Spleen (tissue), 11 donors: ENCODE measurements at regions not wholly inside any gene's neighbourhood (a gene's known extent, or its start where the extent isn't known, plus 50 kb on each side); places are given as distances from the start of the nearest gene placed in this dataset.

Experiments
- DNase-seq: peaks from one replicate; pipeline ENCODE4 v3.0.0-alpha.2; 2020
- H3K27ac ChIP-seq, 8 donors: fragments of 200-600 bp; sonication (generic) in 7 of 8; 1 replicate in 4 of 8; 2 replicates in 4 of 8; pipeline versions ENCODE4 v1.5.0 to v1.8.0; 2016 to 2021; ENCODE audit warnings: inconsistent platforms in 4 of 8, mild to moderate bottlenecking in 4 of 8, moderate library complexity in 1 of 8
- H3K27me3 ChIP-seq, 7 donors: fragments of 200-600 bp; sonication (generic) in 6 of 7; replicated peaks in 1 of 7; 1 replicate in 4 of 7; 2 replicates in 3 of 7; pipeline versions ENCODE4 v1.5.0 to v1.8.0; 2016 to 2021; ENCODE audit warnings: inconsistent platforms in 3 of 7, mild to moderate bottlenecking in 1 of 7
- H3K36me3 ChIP-seq, 6 donors: fragments of 200-600 bp; sonication (generic) in 5 of 6; 1 replicate in 4 of 6; 2 replicates in 2 of 6; pipeline versions ENCODE4 v1.5.0 to v1.8.0; 2016 to 2021; ENCODE audit warnings: inconsistent platforms in 2 of 6
- H3K4me1 ChIP-seq, 6 donors: fragments of 200-600 bp; sonication (generic) in 5 of 6; 1 replicate in 3 of 6; 2 replicates in 3 of 6; pipeline versions ENCODE4 v1.5.0 to v1.8.0; 2016 to 2021; ENCODE audit warnings: inconsistent platforms in 3 of 6
- H3K4me3 ChIP-seq, 8 donors: fragments of 200-600 bp; sonication (generic) in 7 of 8; 1 replicate in 4 of 8; 2 replicates in 4 of 8; pipeline versions ENCODE4 v1.5.0 to v1.8.0; 2016 to 2021; ENCODE audit warnings: inconsistent platforms in 4 of 8, mild to moderate bottlenecking in 4 of 8, moderate library complexity in 2 of 8
- H3K9me3 ChIP-seq, 8 donors: fragments of 200-600 bp; sonication (generic) in 7 of 8; 1 replicate in 4 of 8; 2 replicates in 4 of 8; pipeline versions ENCODE4 v1.5.0 to v1.8.0; 2016 to 2021; ENCODE audit warnings: inconsistent platforms in 4 of 8
- POLR2A ChIP-seq, 3 donors: fragments of 450-650 bp; IDR thresholded peaks; one replicate each; pipeline ENCODE4 v1.5.1; 2017; ENCODE audit warnings: antibody characterized with exemption in 3 of 3, mild to moderate bottlenecking in 1 of 3
- POLR2AphosphoS5 ChIP-seq, 3 donors: sonication (generic); formaldehyde crosslinking; IDR thresholded peaks; one replicate each; pipeline ENCODE4 v1.5.1; 2017; ENCODE audit warnings: antibody characterized with exemption in 3 of 3
- WGBS, 5 donors: extraction: QIAGEN DNeasy Blood & Tissue Kit in 3 of 5; methylation state at CpG; one replicate each; pipeline versions ENCODE4 v1.1.5 to v1.1.7; 2013 to 2018; 5-methylcytosine and 5-hydroxymethylcytosine counted together
- intact Hi-C: fragments of 100-400 bp; cut with DNase I; formaldehyde crosslinking; loops from one replicate; pipeline ENCODE4 v1.15.0; 2023; ENCODE audit warnings: low total_unique reads
- TF ChIP-seq, protein P1 (sequence below), 11 experiments: fragments of 200-600 bp in 7 of 11; fragments of 450-650 bp in 4 of 11; sonication (generic) in 4 of 11; IDR thresholded peaks in 8 of 11; conservative IDR thresholded peaks in 3 of 11; 1 replicate in 7 of 11; 2 replicates in 4 of 11; pipeline versions ENCODE4 v1.4.0 to v1.8.0; 2016 to 2021; ENCODE audit warnings: antibody characterized with exemption in 11 of 11, inconsistent platforms in 4 of 11, mild to moderate bottlenecking in 1 of 11
- donor health status: healthy with polysubstance abuse.
- donor health status: DM: no; HTN: no; CAD: no; lungs with moderate emphysema.
- donor health status: DM: no; HTN: no; CAD: no.
- donor health status: Bipolar disorder and iron deficiency.
- donor health status: healthy.
- donor health status: DM: no; HTN: no; CAD: no.
- donor health status: DM: yes; HTN: yes; CAD: no.

GRCh38 chr15:47856071-47856470 is 138.8 kb downstream of the SEMA6D start:
- DNase-seq: no peak
- Histone ChIP-seq H3K4me1 (no peaks in the 10 kb centered on the region), H3K36me3 (no peaks in the 10 kb centered on the region), H3K9me3 (no peaks in the 10 kb centered on the region), H3K4me3 (no peak overlapping the region), H3K27me3 (no peaks in the 10 kb centered on the region), H3K27ac (no peak overlapping the region)
- intact Hi-C loops: no loop called here
- WGBS, 5 donors: 67 to 93% (median 86%) methylated on average over 5 of the region's 5 CpGs
- TF ChIP-seq POLR2A (IDR thresholded peaks at IDR 0.05) (no peak), POLR2AphosphoS5 (IDR thresholded peaks at IDR 0.05) (no peak)
- TF ChIP-seq, protein P1, sequence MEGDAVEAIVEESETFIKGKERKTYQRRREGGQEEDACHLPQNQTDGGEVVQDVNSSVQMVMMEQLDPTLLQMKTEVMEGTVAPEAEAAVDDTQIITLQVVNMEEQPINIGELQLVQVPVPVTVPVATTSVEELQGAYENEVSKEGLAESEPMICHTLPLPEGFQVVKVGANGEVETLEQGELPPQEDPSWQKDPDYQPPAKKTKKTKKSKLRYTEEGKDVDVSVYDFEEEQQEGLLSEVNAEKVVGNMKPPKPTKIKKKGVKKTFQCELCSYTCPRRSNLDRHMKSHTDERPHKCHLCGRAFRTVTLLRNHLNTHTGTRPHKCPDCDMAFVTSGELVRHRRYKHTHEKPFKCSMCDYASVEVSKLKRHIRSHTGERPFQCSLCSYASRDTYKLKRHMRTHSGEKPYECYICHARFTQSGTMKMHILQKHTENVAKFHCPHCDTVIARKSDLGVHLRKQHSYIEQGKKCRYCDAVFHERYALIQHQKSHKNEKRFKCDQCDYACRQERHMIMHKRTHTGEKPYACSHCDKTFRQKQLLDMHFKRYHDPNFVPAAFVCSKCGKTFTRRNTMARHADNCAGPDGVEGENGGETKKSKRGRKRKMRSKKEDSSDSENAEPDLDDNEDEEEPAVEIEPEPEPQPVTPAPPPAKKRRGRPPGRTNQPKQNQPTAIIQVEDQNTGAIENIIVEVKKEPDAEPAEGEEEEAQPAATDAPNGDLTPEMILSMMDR (IDR thresholded peaks at IDR 0.05 in 8 of 11, conservative IDR thresholded peaks at IDR 0.05 in 3 of 11): no peak

DNA sequence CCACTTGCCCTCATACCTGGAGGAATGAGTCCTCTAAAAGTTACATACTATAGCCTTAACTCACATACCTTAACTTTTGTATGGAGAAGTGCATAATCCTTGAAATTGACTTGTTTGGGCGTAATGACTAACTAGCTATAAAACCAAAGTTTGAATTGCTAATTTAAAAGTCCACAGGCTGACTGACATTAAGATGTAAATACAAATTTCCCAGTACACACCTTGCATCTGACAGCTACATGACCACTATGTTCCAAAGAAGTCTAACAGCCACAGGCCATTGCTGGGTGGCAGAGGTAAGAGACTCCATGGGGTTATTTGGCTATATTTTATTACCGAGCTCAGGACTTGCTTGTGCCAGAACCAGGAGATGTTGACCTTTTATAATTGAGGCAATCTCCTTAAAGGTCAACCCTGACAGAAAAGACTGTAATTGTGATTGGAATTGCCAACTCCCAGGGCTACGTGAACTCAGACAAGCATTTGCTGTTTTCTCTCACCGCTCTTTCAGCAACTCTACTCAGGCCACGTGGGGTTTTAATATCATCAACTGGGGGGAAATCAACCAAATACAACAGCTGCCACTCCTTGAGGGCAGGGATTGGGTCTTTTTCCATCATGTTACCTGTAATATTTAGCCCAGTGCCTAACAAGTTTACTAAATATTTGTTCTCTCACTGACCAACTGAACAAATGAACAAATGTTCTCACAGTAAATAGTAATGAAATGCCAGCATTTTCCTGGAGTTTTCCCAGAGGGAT is 139.9 kb downstream of the SEMA6D start:
- Histone ChIP-seq H3K9me3 (no peaks in the 10 kb centered on the region), H3K27me3 (no peaks in the 10 kb centered on the region), H3K27ac (no peak overlapping the region), H3K36me3 (no peaks in the 10 kb centered on the region), H3K4me3 (no peak overlapping the region), H3K4me1 (no peaks in the 10 kb centered on the region)
- 86 to 93% (median 87%) methylated on average over 5 of the region's 5 CpGs for WGBS, 5 donors
- TF ChIP-seq, protein P1 (IDR thresholded peaks at IDR 0.05 in 8 of 11, conservative IDR thresholded peaks at IDR 0.05 in 3 of 11): no peak
- TF ChIP-seq POLR2AphosphoS5 (IDR thresholded peaks at IDR 0.05): no peak
- TF ChIP-seq POLR2A (IDR thresholded peaks at IDR 0.05): no peak
- intact Hi-C loops: no loop called here
- no peak for DNase-seq

GRCh38 chr15:47857776-47858167 is 140.5 kb downstream of the SEMA6D start:
- Histone ChIP-seq H3K9me3 (no peaks in the 10 kb centered on the region), H3K27me3 (no peaks in the 10 kb centered on the region), H3K4me3 (no peak overlapping the region), H3K4me1 (no peaks in the 10 kb centered on the region), H3K36me3 (no peaks in the 10 kb centered on the region), H3K27ac (no peak overlapping the region)
- TF ChIP-seq POLR2A (IDR thresholded peaks at IDR 0.05) (no peak), POLR2AphosphoS5 (IDR thresholded peaks at IDR 0.05) (no peak)
- TF ChIP-seq, protein P1 (IDR thresholded peaks at IDR 0.05 in 8 of 11, conservative IDR thresholded peaks at IDR 0.05 in 3 of 11): no peak
- intact Hi-C loops: no loop called here
- 17 to 26% (median 20%) methylated on average over 3 of the region's 3 CpGs for WGBS, 5 donors
- DNase-seq: no peak

DNA sequence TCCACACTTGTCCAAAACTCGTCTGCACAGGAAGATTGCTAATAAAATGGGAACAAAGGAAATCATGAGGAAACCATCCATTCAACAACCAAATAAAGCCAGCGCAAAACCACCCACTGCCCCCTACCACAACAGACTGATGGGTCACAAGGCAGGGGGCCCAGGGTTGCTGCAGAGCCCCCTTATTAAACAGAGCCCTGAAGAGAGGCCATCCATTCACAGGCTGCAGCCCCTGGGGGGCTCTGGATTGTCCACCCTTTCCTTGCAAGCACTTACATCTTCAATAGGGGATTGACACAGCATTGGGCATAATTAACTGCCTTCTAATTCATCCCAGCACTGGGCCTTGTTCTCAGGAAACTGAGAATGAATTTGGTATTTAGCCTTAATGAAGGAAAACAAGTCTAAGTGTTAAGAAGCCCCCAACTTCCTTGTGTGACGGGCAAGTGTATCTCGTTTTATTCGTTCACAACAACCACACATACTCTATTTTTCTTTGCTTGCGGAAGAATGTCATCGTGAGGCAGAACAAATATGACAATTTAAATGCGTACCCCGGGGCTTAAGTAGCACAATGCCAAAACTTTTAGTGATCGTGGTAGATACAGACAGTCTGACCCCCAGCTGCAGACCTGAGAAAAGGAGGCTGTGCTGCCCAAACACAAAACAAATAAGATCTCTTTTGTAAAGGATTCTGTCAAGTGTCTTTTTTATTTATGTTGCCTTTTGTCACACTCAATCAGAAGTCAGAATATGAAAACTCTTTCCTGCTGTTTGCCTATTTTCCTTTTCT is 144.0 kb downstream of the SEMA6D start:
- Histone ChIP-seq H3K27me3 (no peaks in the 10 kb centered on the region), H3K4me1 (no peaks in the 10 kb centered on the region), H3K9me3 (peaks cover 0 to 16% (median 3%) of the 10 kb centered on the region in 8 donors), H3K27ac (no peak overlapping the region), H3K36me3 (no peaks in the 10 kb centered on the region), H3K4me3 (no peak overlapping the region)
- 88 to 96% (median 89%) methylated on average over 10 of the region's 10 CpGs for WGBS, 5 donors
- DNase-seq: no peak
- TF ChIP-seq POLR2AphosphoS5 (IDR thresholded peaks at IDR 0.05) (no peak), POLR2A (IDR thresholded peaks at IDR 0.05) (no peak)
- TF ChIP-seq, protein P1 (IDR thresholded peaks at IDR 0.05 in 8 of 11, conservative IDR thresholded peaks at IDR 0.05 in 3 of 11): no peak
- intact Hi-C loops: no loop called here
